ENCODE measurements at regions not wholly inside any gene's neighbourhood (a gene's known extent, or its start where the extent isn't known, plus 50 kb on each side); places are given as distances from the start of the nearest gene placed in this dataset.

DNA sequence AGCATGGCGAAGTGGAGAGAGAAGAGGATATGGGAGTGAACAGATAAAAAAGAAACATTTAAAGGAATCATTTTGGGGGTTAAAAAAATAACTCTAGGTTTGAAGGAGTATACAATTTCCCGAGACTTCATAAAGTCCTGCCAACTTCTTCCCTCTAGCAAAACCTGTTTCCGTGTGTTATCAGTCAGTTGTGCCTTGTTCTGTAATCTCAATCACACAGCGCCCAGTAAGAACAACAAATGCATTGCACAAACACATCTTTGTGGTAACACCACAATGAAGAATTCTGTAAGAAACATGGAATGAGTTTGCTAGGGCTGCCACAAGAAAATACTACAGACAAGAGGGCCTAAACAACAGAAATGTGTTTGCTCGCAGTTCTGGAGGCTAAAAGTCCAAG lies 144.7 kb upstream of the FUT8 start:
- H3K27me3 ChIP-seq (ENCODE audit: control insufficient read depth in 4 of 4, insufficient read depth in 4 of 4, low read length in 3 of 4) = no peaks in the 10 kb centered on the region
- 86% methylated on average over 5 of the region's 5 CpGs for WGBS
- DNase-seq (ENCODE audit: low spot score) = no peak
- no peak overlapping the region for H3K9ac ChIP-seq (ENCODE audit: low read depth in 1 of 2, low read length in 2 of 2)
- no peaks in the 10 kb centered on the region for H3K36me3 ChIP-seq (ENCODE audit: control insufficient read depth in 4 of 4, insufficient read depth in 3 of 4, low read depth in 1 of 4, low read length in 3 of 4)
- TF ChIP-seq EGR1 (IDR thresholded peaks at IDR 0.05; ENCODE audit: low read depth in 2 of 2) (no peak), HNF4G (IDR thresholded peaks at IDR 0.05) (no peak), YY1 (IDR thresholded peaks at IDR 0.05) (no peak), TAF1 (conservative IDR thresholded peaks at IDR 0.05) (no peak), RAD21 (IDR thresholded peaks at IDR 0.05) (no peak), FOXA2 (IDR thresholded peaks at IDR 0.05) (no peak)
- TF ChIP-seq, protein P1, sequence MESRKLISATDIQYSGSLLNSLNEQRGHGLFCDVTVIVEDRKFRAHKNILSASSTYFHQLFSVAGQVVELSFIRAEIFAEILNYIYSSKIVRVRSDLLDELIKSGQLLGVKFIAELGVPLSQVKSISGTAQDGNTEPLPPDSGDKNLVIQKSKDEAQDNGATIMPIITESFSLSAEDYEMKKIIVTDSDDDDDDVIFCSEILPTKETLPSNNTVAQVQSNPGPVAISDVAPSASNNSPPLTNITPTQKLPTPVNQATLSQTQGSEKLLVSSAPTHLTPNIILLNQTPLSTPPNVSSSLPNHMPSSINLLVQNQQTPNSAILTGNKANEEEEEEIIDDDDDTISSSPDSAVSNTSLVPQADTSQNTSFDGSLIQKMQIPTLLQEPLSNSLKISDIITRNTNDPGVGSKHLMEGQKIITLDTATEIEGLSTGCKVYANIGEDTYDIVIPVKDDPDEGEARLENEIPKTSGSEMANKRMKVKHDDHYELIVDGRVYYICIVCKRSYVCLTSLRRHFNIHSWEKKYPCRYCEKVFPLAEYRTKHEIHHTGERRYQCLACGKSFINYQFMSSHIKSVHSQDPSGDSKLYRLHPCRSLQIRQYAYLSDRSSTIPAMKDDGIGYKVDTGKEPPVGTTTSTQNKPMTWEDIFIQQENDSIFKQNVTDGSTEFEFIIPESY (IDR thresholded peaks at IDR 0.05) = no peak
- TF ChIP-seq, protein P2, sequence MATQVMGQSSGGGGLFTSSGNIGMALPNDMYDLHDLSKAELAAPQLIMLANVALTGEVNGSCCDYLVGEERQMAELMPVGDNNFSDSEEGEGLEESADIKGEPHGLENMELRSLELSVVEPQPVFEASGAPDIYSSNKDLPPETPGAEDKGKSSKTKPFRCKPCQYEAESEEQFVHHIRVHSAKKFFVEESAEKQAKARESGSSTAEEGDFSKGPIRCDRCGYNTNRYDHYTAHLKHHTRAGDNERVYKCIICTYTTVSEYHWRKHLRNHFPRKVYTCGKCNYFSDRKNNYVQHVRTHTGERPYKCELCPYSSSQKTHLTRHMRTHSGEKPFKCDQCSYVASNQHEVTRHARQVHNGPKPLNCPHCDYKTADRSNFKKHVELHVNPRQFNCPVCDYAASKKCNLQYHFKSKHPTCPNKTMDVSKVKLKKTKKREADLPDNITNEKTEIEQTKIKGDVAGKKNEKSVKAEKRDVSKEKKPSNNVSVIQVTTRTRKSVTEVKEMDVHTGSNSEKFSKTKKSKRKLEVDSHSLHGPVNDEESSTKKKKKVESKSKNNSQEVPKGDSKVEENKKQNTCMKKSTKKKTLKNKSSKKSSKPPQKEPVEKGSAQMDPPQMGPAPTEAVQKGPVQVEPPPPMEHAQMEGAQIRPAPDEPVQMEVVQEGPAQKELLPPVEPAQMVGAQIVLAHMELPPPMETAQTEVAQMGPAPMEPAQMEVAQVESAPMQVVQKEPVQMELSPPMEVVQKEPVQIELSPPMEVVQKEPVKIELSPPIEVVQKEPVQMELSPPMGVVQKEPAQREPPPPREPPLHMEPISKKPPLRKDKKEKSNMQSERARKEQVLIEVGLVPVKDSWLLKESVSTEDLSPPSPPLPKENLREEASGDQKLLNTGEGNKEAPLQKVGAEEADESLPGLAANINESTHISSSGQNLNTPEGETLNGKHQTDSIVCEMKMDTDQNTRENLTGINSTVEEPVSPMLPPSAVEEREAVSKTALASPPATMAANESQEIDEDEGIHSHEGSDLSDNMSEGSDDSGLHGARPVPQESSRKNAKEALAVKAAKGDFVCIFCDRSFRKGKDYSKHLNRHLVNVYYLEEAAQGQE (IDR thresholded peaks at IDR 0.05) = no peak
- no peaks in the 10 kb centered on the region for H3K9me3 ChIP-seq (ENCODE audit: control insufficient read depth in 4 of 4, low read length in 3 of 4)
- no peak overlapping the region for H3K4me3 ChIP-seq (ENCODE audit: low read depth in 1 of 3, low read length in 3 of 3)
- no peak overlapping the region for H3K27ac ChIP-seq (ENCODE audit: low read depth in 1 of 2, low read length in 2 of 2)
- no peaks in the 10 kb centered on the region for H3K4me1 ChIP-seq (ENCODE audit: control insufficient read depth in 4 of 4, insufficient read depth in 4 of 4, low read length in 3 of 4)

GRCh38 chr14:65268594-65268993 lies 143.9 kb upstream of the FUT8 start:
- Histone ChIP-seq H3K27ac (ENCODE audit: low read depth in 1 of 2, low read length in 2 of 2) (no peak overlapping the region), H3K27me3 (ENCODE audit: control insufficient read depth in 4 of 4, insufficient read depth in 4 of 4, low read length in 3 of 4) (no peaks in the 10 kb centered on the region), H3K4me1 (ENCODE audit: control insufficient read depth in 4 of 4, insufficient read depth in 4 of 4, low read length in 3 of 4) (no peaks in the 10 kb centered on the region), H3K9ac (ENCODE audit: low read depth in 1 of 2, low read length in 2 of 2) (no peak overlapping the region), H3K4me3 (ENCODE audit: low read depth in 1 of 3, low read length in 3 of 3) (no peak overlapping the region), H3K36me3 (ENCODE audit: control insufficient read depth in 4 of 4, insufficient read depth in 3 of 4, low read depth in 1 of 4, low read length in 3 of 4) (no peaks in the 10 kb centered on the region), H3K9me3 (ENCODE audit: control insufficient read depth in 4 of 4, low read length in 3 of 4) (no peaks in the 10 kb centered on the region)
- no peak for DNase-seq (ENCODE audit: low spot score)
- WGBS = 69% methylated on average over 5 of the region's 5 CpGs
- no peak for TF ChIP-seq HNF4A (conservative IDR thresholded peaks at IDR 0.05)

DNA sequence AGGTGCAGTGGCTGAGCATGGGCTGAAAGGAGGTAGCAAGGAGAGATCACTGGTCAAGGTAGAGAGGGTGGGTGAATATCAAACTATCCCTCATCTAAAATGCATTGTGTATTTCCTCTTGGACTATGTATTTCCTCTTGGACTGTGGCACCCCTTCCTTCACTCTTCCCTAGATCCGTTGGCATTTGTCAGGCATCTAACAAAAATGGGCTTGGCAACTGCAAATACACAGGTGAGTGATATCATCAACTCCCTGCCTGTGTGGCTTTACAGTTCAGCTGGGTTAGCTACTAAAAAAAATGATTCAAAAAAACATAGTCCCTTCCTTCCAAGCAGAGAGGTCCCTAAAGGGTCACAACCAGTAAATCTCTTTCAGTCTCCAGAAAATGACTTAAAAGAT lies 142.8 kb upstream of the FUT8 start:
- DNase-seq (ENCODE audit: low spot score) = no peak
- H3K27me3 ChIP-seq (ENCODE audit: control insufficient read depth in 4 of 4, insufficient read depth in 4 of 4, low read length in 3 of 4) = no peaks in the 10 kb centered on the region
- H3K9me3 ChIP-seq (ENCODE audit: control insufficient read depth in 4 of 4, low read length in 3 of 4) = no peaks in the 10 kb centered on the region
- no peak overlapping the region for H3K9ac ChIP-seq (ENCODE audit: low read depth in 1 of 2, low read length in 2 of 2)
- no peak overlapping the region for H3K4me3 ChIP-seq (ENCODE audit: low read depth in 1 of 3, low read length in 3 of 3)
- no peaks in the 10 kb centered on the region for H3K4me1 ChIP-seq (ENCODE audit: control insufficient read depth in 4 of 4, insufficient read depth in 4 of 4, low read length in 3 of 4)
- no peaks in the 10 kb centered on the region for H3K36me3 ChIP-seq (ENCODE audit: control insufficient read depth in 4 of 4, insufficient read depth in 3 of 4, low read depth in 1 of 4, low read length in 3 of 4)
- 78% methylated on average over 1 of the region's 1 CpG for WGBS
- H3K27ac ChIP-seq (ENCODE audit: low read depth in 1 of 2, low read length in 2 of 2) = no peak overlapping the region
- TF ChIP-seq JUND (IDR thresholded peaks at IDR 0.05) (no peak), GABPA (IDR thresholded peaks at IDR 0.05 in 1 of 2, conservative IDR thresholded peaks at IDR 0.05 in 1 of 2) (no peak), FOXA2 (IDR thresholded peaks at IDR 0.05) (no peak), NR2F2 (IDR thresholded peaks at IDR 0.05) (no peak), RAD21 (IDR thresholded peaks at IDR 0.05) (no peak), HNF4A (conservative IDR thresholded peaks at IDR 0.05) (no peak), FOXA1 (IDR thresholded peaks at IDR 0.05) (no peak)
- TF ChIP-seq, protein P3, sequence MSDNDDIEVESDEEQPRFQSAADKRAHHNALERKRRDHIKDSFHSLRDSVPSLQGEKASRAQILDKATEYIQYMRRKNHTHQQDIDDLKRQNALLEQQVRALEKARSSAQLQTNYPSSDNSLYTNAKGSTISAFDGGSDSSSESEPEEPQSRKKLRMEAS (IDR thresholded peaks at IDR 0.05) = no peak
- TF ChIP-seq, protein P4, sequence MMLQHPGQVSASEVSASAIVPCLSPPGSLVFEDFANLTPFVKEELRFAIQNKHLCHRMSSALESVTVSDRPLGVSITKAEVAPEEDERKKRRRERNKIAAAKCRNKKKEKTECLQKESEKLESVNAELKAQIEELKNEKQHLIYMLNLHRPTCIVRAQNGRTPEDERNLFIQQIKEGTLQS (IDR thresholded peaks at IDR 0.05) = no peak
- TF ChIP-seq, protein P1 (IDR thresholded peaks at IDR 0.05) = no peak
- TF ChIP-seq, protein P5, sequence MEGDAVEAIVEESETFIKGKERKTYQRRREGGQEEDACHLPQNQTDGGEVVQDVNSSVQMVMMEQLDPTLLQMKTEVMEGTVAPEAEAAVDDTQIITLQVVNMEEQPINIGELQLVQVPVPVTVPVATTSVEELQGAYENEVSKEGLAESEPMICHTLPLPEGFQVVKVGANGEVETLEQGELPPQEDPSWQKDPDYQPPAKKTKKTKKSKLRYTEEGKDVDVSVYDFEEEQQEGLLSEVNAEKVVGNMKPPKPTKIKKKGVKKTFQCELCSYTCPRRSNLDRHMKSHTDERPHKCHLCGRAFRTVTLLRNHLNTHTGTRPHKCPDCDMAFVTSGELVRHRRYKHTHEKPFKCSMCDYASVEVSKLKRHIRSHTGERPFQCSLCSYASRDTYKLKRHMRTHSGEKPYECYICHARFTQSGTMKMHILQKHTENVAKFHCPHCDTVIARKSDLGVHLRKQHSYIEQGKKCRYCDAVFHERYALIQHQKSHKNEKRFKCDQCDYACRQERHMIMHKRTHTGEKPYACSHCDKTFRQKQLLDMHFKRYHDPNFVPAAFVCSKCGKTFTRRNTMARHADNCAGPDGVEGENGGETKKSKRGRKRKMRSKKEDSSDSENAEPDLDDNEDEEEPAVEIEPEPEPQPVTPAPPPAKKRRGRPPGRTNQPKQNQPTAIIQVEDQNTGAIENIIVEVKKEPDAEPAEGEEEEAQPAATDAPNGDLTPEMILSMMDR (IDR thresholded peaks at IDR 0.05; ENCODE audit: low read depth, low read length, missing input control) = no peak
